Smooth muscle cell (in vitro differentiated cells): ENCODE measurements at regions not wholly inside any gene's neighbourhood (a gene's known extent, or its start where the extent isn't known, plus 50 kb on each side); places are given as distances from the start of the nearest gene placed in this dataset.

Experiments
- DNase-seq: peaks from one replicate; lab custom pipeline; 2025; ENCODE audit not compliant: unreplicated experiment; lab: John Stamatoyannopoulos, UW
- H2AFZ ChIP-seq: fragments of 200-600 bp; sonication (generic); 2 replicates; pipeline ENCODE4 v1.6.0; 2016; ENCODE audit warnings: antibody characterized with exemption, low read depth, mild to moderate bottlenecking
- H3F3A ChIP-seq: fragments of 200-600 bp; sonication (generic); 2 replicates; pipeline ENCODE4 v1.6.0; 2017; ENCODE audit warnings: antibody characterized with exemption, low read depth
- H3K27ac ChIP-seq: fragments of 200-600 bp; sonication (generic); 2 replicates; pipeline ENCODE4 v1.5.1; 2016; ENCODE audit warnings: low read depth, mild to moderate bottlenecking
- H3K27me3 ChIP-seq: fragments of 200-600 bp; sonication (generic); 2 replicates; pipeline ENCODE4 v1.6.1; 2016; ENCODE audit warnings: low read depth, mild to moderate bottlenecking
- H3K36me3 ChIP-seq: fragments of 200-600 bp; sonication (generic); 2 replicates; pipeline ENCODE4 v1.5.1; 2016; ENCODE audit warnings: low read depth
- H3K4me1 ChIP-seq: fragments of 200-600 bp; sonication (generic); 2 replicates; pipeline ENCODE4 v1.5.1; 2016; ENCODE audit warnings: low read depth
- H3K4me2 ChIP-seq: fragments of 200-600 bp; sonication (generic); 2 replicates; pipeline ENCODE4 v1.6.0; 2016; ENCODE audit warnings: mild to moderate bottlenecking
- H3K4me3 ChIP-seq: fragments of 200-600 bp; sonication (generic); 2 replicates; pipeline ENCODE4 v1.5.1; 2016; ENCODE audit warnings: mild to moderate bottlenecking
- H3K79me2 ChIP-seq: fragments of 200-600 bp; sonication (generic); 2 replicates; pipeline ENCODE4 v1.6.0; 2016; ENCODE audit warnings: low read depth, mild to moderate bottlenecking
- H3K9ac ChIP-seq: fragments of 200-600 bp; sonication (generic); 2 replicates; pipeline ENCODE4 v1.6.0; 2016; ENCODE audit warnings: low read depth
- H3K9me3 ChIP-seq: fragments of 200-600 bp; sonication (generic); replicated peaks from 2 replicates; pipeline ENCODE4 v1.5.1; 2016; ENCODE audit warnings: low read depth
- H4K20me1 ChIP-seq: fragments of 200-600 bp; sonication (generic); 2 replicates; pipeline ENCODE4 v1.6.0; 2016; ENCODE audit warnings: low read depth
- WGBS: methylation state at CpG from one replicate; pipeline ENCODE4 v1.1.7; 2016; ENCODE audit warnings: low lambda C conversion rate; 5-methylcytosine and 5-hydroxymethylcytosine counted together
- TF ChIP-seq, protein P1 (sequence below): fragments of 200-600 bp; sonication (generic); IDR thresholded peaks from 2 replicates; pipeline ENCODE4 v1.5.1; 2017; ENCODE audit warnings: borderline replicate concordance, mild to moderate bottlenecking, antibody characterized with exemption; ENCODE audit not compliant: insufficient read depth, poor library complexity, severe bottlenecking

DNA sequence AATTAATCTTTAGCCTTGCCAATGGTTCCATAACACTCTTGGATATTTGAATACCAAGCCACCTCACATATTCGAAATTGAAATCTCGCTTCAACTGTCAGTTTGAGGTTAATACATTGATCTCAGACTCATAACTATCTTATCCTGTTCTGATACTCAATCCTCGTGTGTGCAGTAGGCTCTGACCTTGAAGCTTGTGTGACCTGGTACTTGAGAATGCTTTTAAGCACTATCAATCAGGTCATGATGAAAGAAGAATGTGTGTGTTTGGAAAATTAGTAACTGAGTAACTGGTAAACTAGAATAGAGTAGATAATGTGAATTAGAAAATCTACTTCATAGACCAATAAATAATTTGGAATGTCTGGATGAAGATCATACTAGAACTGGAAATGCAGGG is 1266.7 kb downstream of the MAT2B start:
- H3K27ac ChIP-seq, result no peak overlapping the region
- 83% methylated on average over 3 of the region's 3 CpGs for WGBS

DNA sequence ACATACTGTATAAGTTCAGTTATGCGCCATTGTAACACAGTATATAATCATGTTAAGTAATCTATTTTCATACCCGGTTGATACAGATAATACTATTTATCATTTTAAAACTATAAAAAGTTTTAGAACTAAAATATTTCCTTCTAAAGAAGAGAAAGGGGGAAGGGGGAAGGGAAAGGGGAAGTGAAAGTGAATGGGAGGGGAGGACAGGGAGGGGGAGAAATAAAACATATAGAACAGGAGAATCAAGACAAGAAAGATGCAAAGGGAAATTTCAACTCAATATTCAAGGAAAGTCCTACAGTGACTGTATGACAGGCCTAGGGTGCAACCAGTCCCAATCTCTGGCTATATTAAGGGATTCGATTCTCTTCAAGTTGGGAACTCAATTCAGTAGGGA is 1278.8 kb downstream of the MAT2B start:
- no peak for DNase-seq
- no peaks in the 10 kb centered on the region for H4K20me1 ChIP-seq
- H3K9ac ChIP-seq, result no peak overlapping the region
- H2AFZ ChIP-seq, result no peak overlapping the region
- H3K4me1 ChIP-seq, result no peaks in the 10 kb centered on the region
- H3K27ac ChIP-seq, result no peak overlapping the region
- H3K27me3 ChIP-seq, result no peaks in the 10 kb centered on the region
- no peaks in the 10 kb centered on the region for H3K79me2 ChIP-seq
- H3F3A ChIP-seq, result no peaks in the 10 kb centered on the region
- H3K36me3 ChIP-seq, result no peaks in the 10 kb centered on the region
- no peaks in the 10 kb centered on the region for H3K9me3 ChIP-seq
- no peak overlapping the region for H3K4me2 ChIP-seq
- 98% methylated on average over 3 of the region's 3 CpGs for WGBS
- TF ChIP-seq, protein P1, sequence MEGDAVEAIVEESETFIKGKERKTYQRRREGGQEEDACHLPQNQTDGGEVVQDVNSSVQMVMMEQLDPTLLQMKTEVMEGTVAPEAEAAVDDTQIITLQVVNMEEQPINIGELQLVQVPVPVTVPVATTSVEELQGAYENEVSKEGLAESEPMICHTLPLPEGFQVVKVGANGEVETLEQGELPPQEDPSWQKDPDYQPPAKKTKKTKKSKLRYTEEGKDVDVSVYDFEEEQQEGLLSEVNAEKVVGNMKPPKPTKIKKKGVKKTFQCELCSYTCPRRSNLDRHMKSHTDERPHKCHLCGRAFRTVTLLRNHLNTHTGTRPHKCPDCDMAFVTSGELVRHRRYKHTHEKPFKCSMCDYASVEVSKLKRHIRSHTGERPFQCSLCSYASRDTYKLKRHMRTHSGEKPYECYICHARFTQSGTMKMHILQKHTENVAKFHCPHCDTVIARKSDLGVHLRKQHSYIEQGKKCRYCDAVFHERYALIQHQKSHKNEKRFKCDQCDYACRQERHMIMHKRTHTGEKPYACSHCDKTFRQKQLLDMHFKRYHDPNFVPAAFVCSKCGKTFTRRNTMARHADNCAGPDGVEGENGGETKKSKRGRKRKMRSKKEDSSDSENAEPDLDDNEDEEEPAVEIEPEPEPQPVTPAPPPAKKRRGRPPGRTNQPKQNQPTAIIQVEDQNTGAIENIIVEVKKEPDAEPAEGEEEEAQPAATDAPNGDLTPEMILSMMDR, result no peak
- no peak overlapping the region for H3K4me3 ChIP-seq

More for the DNA sequence above, 1266.7 kb downstream of the MAT2B start:
- Histone ChIP-seq H3K4me3 (no peak overlapping the region), H4K20me1 (no peaks in the 10 kb centered on the region), H3K27me3 (no peaks in the 10 kb centered on the region), H2AFZ (no peak overlapping the region), H3K9ac (no peak overlapping the region), H3K36me3 (no peaks in the 10 kb centered on the region), H3K4me2 (no peak overlapping the region), H3K79me2 (no peaks in the 10 kb centered on the region), H3F3A (no peaks in the 10 kb centered on the region), H3K9me3 (no peaks in the 10 kb centered on the region), H3K4me1 (no peaks in the 10 kb centered on the region)
- no peak for DNase-seq
- TF ChIP-seq, protein P1, result no peak

DNA sequence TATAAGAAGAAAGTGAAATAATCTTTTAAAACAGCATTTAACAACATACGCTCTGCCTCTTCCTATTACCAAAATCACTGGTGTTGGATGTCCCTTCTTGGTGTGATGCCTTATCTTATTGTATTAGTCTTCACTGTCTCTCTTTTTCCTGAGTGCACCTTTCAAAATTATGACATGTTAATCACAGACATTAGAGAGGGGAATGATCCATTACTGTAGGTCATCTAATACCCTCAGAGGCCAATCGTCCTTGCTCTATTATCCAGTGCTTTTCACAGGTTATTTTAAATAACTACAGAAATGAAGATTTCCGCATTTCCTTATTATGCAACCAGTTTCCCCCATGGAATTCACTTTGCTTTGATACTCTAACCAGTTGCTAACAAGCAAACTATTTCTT is 1292.7 kb downstream of the MAT2B start:
- no peak for DNase-seq
- Histone ChIP-seq H3K27ac (no peak overlapping the region), H2AFZ (no peak overlapping the region), H3F3A (no peaks in the 10 kb centered on the region), H3K4me3 (no peak overlapping the region), H3K79me2 (no peaks in the 10 kb centered on the region), H3K4me1 (no peaks in the 10 kb centered on the region), H3K36me3 (no peaks in the 10 kb centered on the region), H3K4me2 (no peak overlapping the region), H4K20me1 (no peaks in the 10 kb centered on the region), H3K9ac (no peak overlapping the region), H3K27me3 (no peaks in the 10 kb centered on the region), H3K9me3 (no peaks in the 10 kb centered on the region)
- TF ChIP-seq, protein P1, result no peak
- 84% methylated on average over 3 of the region's 3 CpGs for WGBS

DNA sequence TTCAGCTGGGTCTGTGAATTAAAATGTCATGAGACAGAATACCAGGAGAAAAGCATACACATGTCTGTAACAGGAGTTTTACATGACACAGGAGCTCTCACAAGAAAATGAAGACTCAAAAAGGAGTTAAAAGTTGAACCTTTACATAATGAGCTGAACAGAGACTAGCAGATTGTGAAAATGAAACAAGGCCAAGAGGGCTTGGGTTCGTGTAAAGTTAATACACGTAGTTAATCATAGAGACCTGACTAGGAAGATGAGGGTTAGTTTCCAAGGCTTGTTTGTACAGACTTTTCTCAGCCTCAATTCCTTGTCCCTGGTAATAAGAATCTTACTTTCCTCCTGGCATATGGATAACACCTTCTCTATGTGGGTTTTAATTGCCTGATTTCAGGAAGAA is 1294.0 kb downstream of the MAT2B start:
- WGBS, result 87% methylated on average over 2 of the region's 2 CpGs
- no peak for DNase-seq
- Histone ChIP-seq H3K36me3 (no peaks in the 10 kb centered on the region), H3K4me2 (no peak overlapping the region), H3K9ac (no peak overlapping the region), H3F3A (no peaks in the 10 kb centered on the region), H3K9me3 (no peaks in the 10 kb centered on the region), H3K4me3 (no peak overlapping the region), H2AFZ (no peak overlapping the region), H3K79me2 (no peaks in the 10 kb centered on the region), H3K27ac (no peak overlapping the region), H3K4me1 (no peaks in the 10 kb centered on the region), H3K27me3 (no peaks in the 10 kb centered on the region), H4K20me1 (no peaks in the 10 kb centered on the region)
- TF ChIP-seq, protein P1, result no peak
